Renal cortex interstitium (tissue), 11 donors: ENCODE measurements at regions not wholly inside any gene's neighbourhood (a gene's known extent, or its start where the extent isn't known, plus 50 kb on each side); places are given as distances from the start of the nearest gene placed in this dataset.
A peak's percentile ranks its signal among the peaks of the same experiment; 100 is the strongest.
"Not testable (repeated sequence)": the region's sequence is repeated elsewhere in the genome, so short reads cannot be mapped to it uniquely, and the experiment has no call there.

Source experiments
- DNase-seq, 11 donors: peaks; one replicate each; pipeline ENCODE4 v3.0.0-alpha.2; 2013; ENCODE audit warnings: low read depth in 9 of 11, low spot score in 4 of 11; ENCODE audit errors: extremely low read depth in 1 of 11

- DNase-seq, result peak in 6 of 11 donors; percentile 2 to 25 (median 12)
Observed at GRCh38 chr1:189970331-189971230, 507.1 kb downstream of the BRINP3 start.

- no peak for DNase-seq
Observed at GRCh38 chr1:189971656-189972055, 506.0 kb downstream of the BRINP3 start.

- DNase-seq, result no peak
Observed at GRCh38 chr1:189977184-189977583, 500.5 kb downstream of the BRINP3 start.

- DNase-seq, result no peak
Observed at GRCh38 chr1:189983166-189983890, 494.3 kb downstream of the BRINP3 start.

- DNase-seq, result no peak
Observed at GRCh38 chr1:189986516-189986915, 491.1 kb downstream of the BRINP3 start.

- no peak for DNase-seq
Observed at GRCh38 chr1:189987509-189987908, 490.2 kb downstream of the BRINP3 start.

- no peak for DNase-seq
Observed at GRCh38 chr1:189992856-189993255, 484.8 kb downstream of the BRINP3 start.

- no peak for DNase-seq
Observed at GRCh38 chr1:190000365-190000872, 477.2 kb downstream of the BRINP3 start.

GRCh38 chr1:190001187-190001586, 476.5 kb downstream of the BRINP3 start:
- no peak for DNase-seq

- DNase-seq, result no peak
Observed at GRCh38 chr1:190003376-190003775, 474.3 kb downstream of the BRINP3 start.

GRCh38 chr1:190011585-190011984, 466.1 kb downstream of the BRINP3 start:
- DNase-seq, result no peak

- not testable (repeated sequence) for DNase-seq
Observed at GRCh38 chr1:190019151-190019550, 458.5 kb downstream of the BRINP3 start.

GRCh38 chr1:190019717-190020116, 457.9 kb downstream of the BRINP3 start:
- no peak for DNase-seq

- DNase-seq, result no peak
Observed at GRCh38 chr1:190022709-190023108, 455.0 kb downstream of the BRINP3 start.

- DNase-seq, result no peak
Observed at GRCh38 chr1:190029441-190029840, 448.2 kb downstream of the BRINP3 start.

- DNase-seq, result no peak
Observed at GRCh38 chr1:190043655-190044054, 434.0 kb downstream of the BRINP3 start.

GRCh38 chr1:190046231-190046630, 431.4 kb downstream of the BRINP3 start:
- no peak for DNase-seq
